Keratinocyte (primary cell): ENCODE measurements at regions not wholly inside any gene's neighbourhood (a gene's known extent, or its start where the extent isn't known, plus 50 kb on each side); places are given as distances from the start of the nearest gene placed in this dataset.

Experiments used
- DNase-seq: peaks from one replicate; pipeline ENCODE4 v3.0.0-alpha.2; 2011; ENCODE audit warnings: low read depth, missing footprints, low spot score
- FAIRE-seq: peaks from 2 replicates; lab custom pipeline; 2011; peaks lifted over from hg19 to GRCh38; lab: Jason Lieb, UNC
- H2AFZ ChIP-seq: 2 replicates; pipeline ENCODE4 v1.6.0; 2012; ENCODE audit warnings: low read length, control low read depth, inconsistent platforms; ENCODE audit not compliant: control insufficient read depth
- H3K27ac ChIP-seq: 2 replicates; pipeline ENCODE4 v1.5.1; 2011; ENCODE audit warnings: low read length; ENCODE audit not compliant: control insufficient read depth, insufficient read depth
- H3K27me3 ChIP-seq: 3 replicates; pipeline ENCODE4 v1.6.0; 2011; ENCODE audit warnings: low read length; ENCODE audit not compliant: control insufficient read depth, insufficient read depth; ENCODE audit errors: extremely low read depth
- H3K36me3 ChIP-seq, 2 experiments: 2 replicates in 1 of 2; 3 replicates in 1 of 2; pipeline ENCODE4 v1.5.1; 2011; ENCODE audit warnings: low read length in 2 of 2, mild to moderate bottlenecking in 1 of 2; ENCODE audit not compliant: control insufficient read depth in 2 of 2, insufficient read depth in 2 of 2; ENCODE audit errors: extremely low read depth in 1 of 2
- H3K4me1 ChIP-seq: 3 replicates; pipeline ENCODE4 v1.5.1; 2011; ENCODE audit warnings: low read length; ENCODE audit not compliant: control insufficient read depth, insufficient read depth; ENCODE audit errors: extremely low read depth
- H3K4me2 ChIP-seq: 3 replicates; pipeline ENCODE4 v1.6.0; 2011; ENCODE audit warnings: low read depth, low read length; ENCODE audit not compliant: control insufficient read depth, insufficient read depth; ENCODE audit errors: extremely low read depth
- H3K4me3 ChIP-seq, 3 experiments: fragments of 200-600 bp in 1 of 3; sonication (generic) in 1 of 3; 2 replicates in 2 of 3; 3 replicates in 1 of 3; pipeline ENCODE4 v1.5.1; 2011 to 2016; ENCODE audit warnings: low read length in 3 of 3, mild to moderate bottlenecking in 3 of 3, control low read depth in 2 of 3, inconsistent platforms in 1 of 3, low read depth in 1 of 3, mixed read lengths in 1 of 3, mixed run types in 1 of 3, moderate library complexity in 1 of 3; ENCODE audit not compliant: control insufficient read depth in 2 of 3, insufficient read depth in 2 of 3; ENCODE audit errors: extremely low read depth in 1 of 3
- H3K79me2 ChIP-seq: 2 replicates; pipeline ENCODE4 v1.6.0; 2012; ENCODE audit warnings: low read length; ENCODE audit not compliant: control insufficient read depth, insufficient read depth
- H3K9ac ChIP-seq: 3 replicates; pipeline ENCODE4 v1.6.0; 2011; ENCODE audit warnings: low read length; ENCODE audit not compliant: control insufficient read depth, insufficient read depth; ENCODE audit errors: extremely low read depth
- H3K9me1 ChIP-seq: 3 replicates; pipeline ENCODE4 v1.6.0; 2011; ENCODE audit warnings: low read length; ENCODE audit not compliant: control insufficient read depth, insufficient read depth; ENCODE audit errors: extremely low read depth
- H3K9me3 ChIP-seq: 2 replicates; pipeline ENCODE4 v1.5.1; 2012; ENCODE audit warnings: low read depth, low read length; ENCODE audit not compliant: control insufficient read depth
- H4K20me1 ChIP-seq: 3 replicates; pipeline ENCODE4 v1.6.0; 2011; ENCODE audit warnings: low read length; ENCODE audit not compliant: control insufficient read depth, insufficient read depth; ENCODE audit errors: extremely low read depth
- CTCF ChIP-seq, 3 experiments: IDR thresholded peaks in 1 of 3; conservative IDR thresholded peaks in 1 of 3; optimal IDR thresholded peaks in 1 of 3; 2 replicates in 2 of 3; 3 replicates in 1 of 3; pipeline versions ENCODE3 to v1.5.1; 2011; ENCODE audit warnings: low read length in 3 of 3, mild to moderate bottlenecking in 3 of 3, moderate library complexity in 2 of 3, control low read depth in 1 of 3, inconsistent platforms in 1 of 3; ENCODE audit not compliant: insufficient read depth in 2 of 3; ENCODE audit errors: extremely low read depth in 1 of 3
- EZH2 ChIP-seq: IDR thresholded peaks from one replicate; pipeline ENCODE4 v1.6.1; 2012; ENCODE audit warnings: inconsistent platforms, mild to moderate bottlenecking, low read length, moderate library complexity
- dilution Hi-C: fragments of 300-500 bp; cut with MboI; formaldehyde crosslinking; loops from one replicate; pipeline ENCODE4 v1.7.0; 2020; ENCODE audit warnings: low sequenced_read_pairs; ENCODE audit not compliant: extremely low pct_ligation_motif_present

GRCh38 chr2:155266109-155266508 is 567.6 kb downstream of the KCNJ3 start:
- dilution Hi-C loops = no loop called here
- Histone ChIP-seq H3K9me3 (no peaks in the 10 kb centered on the region), H3K27ac (no peak overlapping the region), H3K9me1 (no peaks in the 10 kb centered on the region), H3K4me1 (no peaks in the 10 kb centered on the region), H3K36me3 (no peaks in the 10 kb centered on the region), H3K4me3 (no peak overlapping the region), H3K4me2 (no peak overlapping the region), H3K79me2 (no peaks in the 10 kb centered on the region), H3K9ac (no peak overlapping the region), H2AFZ (no peak overlapping the region), H4K20me1 (no peaks in the 10 kb centered on the region), H3K27me3 (no peaks in the 10 kb centered on the region)
- TF ChIP-seq CTCF (optimal IDR thresholded peaks at IDR 0.05 in 1 of 3, IDR thresholded peaks at IDR 0.05 in 1 of 3, conservative IDR thresholded peaks at IDR 0.05 in 1 of 3; ENCODE audit: extremely low read depth in 1 of 3, insufficient read depth in 2 of 3, low read length in 3 of 3) = no peak
- no peak for TF ChIP-seq EZH2
- DNase-seq = no peak
- no peak for FAIRE-seq

- Histone ChIP-seq H3K27me3 (no peaks in the 10 kb centered on the region), H3K4me2 (no peak overlapping the region), H3K79me2 (no peaks in the 10 kb centered on the region), H3K9ac (no peak overlapping the region), H3K27ac (no peak overlapping the region), H3K4me3 (no peak overlapping the region), H3K9me3 (no peaks in the 10 kb centered on the region), H2AFZ (no peak overlapping the region), H3K9me1 (no peaks in the 10 kb centered on the region), H3K4me1 (no peaks in the 10 kb centered on the region), H3K36me3 (no peaks in the 10 kb centered on the region), H4K20me1 (no peaks in the 10 kb centered on the region)
- dilution Hi-C loops = no loop called here
- DNase-seq (no peak), FAIRE-seq (no peak)
- TF ChIP-seq EZH2 (no peak), CTCF (optimal IDR thresholded peaks at IDR 0.05 in 1 of 3, IDR thresholded peaks at IDR 0.05 in 1 of 3, conservative IDR thresholded peaks at IDR 0.05 in 1 of 3; ENCODE audit: extremely low read depth in 1 of 3, insufficient read depth in 2 of 3, low read length in 3 of 3) (no peak)
Measured at GRCh38 chr2:155256803-155257202, 558.3 kb downstream of the KCNJ3 start.
